ENCODE measurements at regions not wholly inside any gene's neighbourhood (a gene's known extent, or its start where the extent isn't known, plus 50 kb on each side); places are given as distances from the start of the nearest gene placed in this dataset.

DNA sequence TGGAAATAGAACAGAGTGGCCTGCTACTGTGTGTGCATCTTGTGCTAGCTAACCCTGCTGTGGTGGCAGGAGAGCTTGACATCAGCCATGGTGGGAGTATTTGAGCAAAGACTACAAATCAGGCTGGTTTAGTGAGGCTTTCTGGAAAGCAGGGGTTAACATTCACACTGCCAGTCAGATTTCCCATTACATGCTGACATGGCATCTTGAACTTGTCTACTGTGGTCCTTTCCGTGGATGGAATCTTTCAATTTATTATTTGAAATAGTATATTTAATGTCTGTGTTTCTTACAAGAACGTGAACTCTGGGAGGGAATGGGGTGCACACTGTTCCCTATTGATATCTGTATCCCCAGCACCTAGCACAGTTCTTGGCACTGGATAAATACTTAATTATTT lies 60.8 kb downstream of the GCNT4 start:
- DNase-seq (ENCODE audit: extremely low spot score), result no peak
- no peaks in the 10 kb centered on the region for H3K4me1 ChIP-seq
- 76% methylated on average over 2 of the region's 2 CpGs for WGBS
- TF ChIP-seq EP300 (IDR thresholded peaks at IDR 0.05) (no peak), POLR2A (IDR thresholded peaks at IDR 0.05; ENCODE audit: low read depth) (no peak), POLR2AphosphoS5 (IDR thresholded peaks at IDR 0.05) (no peak)
- TF ChIP-seq, protein P1, sequence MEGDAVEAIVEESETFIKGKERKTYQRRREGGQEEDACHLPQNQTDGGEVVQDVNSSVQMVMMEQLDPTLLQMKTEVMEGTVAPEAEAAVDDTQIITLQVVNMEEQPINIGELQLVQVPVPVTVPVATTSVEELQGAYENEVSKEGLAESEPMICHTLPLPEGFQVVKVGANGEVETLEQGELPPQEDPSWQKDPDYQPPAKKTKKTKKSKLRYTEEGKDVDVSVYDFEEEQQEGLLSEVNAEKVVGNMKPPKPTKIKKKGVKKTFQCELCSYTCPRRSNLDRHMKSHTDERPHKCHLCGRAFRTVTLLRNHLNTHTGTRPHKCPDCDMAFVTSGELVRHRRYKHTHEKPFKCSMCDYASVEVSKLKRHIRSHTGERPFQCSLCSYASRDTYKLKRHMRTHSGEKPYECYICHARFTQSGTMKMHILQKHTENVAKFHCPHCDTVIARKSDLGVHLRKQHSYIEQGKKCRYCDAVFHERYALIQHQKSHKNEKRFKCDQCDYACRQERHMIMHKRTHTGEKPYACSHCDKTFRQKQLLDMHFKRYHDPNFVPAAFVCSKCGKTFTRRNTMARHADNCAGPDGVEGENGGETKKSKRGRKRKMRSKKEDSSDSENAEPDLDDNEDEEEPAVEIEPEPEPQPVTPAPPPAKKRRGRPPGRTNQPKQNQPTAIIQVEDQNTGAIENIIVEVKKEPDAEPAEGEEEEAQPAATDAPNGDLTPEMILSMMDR (IDR thresholded peaks at IDR 0.05), result no peak
- peaks cover 0 to 4% (median 0%) of the 10 kb centered on the region in 4 donors for H3K9me3 ChIP-seq
- intact Hi-C loops (cut with DNase I), result no loop called here
- no peaks in the 10 kb centered on the region for H3K27me3 ChIP-seq
- no peak overlapping the region for H3K27ac ChIP-seq (replicated peaks in 1 of 4)
- no peak overlapping the region for H3K4me3 ChIP-seq
- H3K36me3 ChIP-seq, result no peaks in the 10 kb centered on the region

DNA sequence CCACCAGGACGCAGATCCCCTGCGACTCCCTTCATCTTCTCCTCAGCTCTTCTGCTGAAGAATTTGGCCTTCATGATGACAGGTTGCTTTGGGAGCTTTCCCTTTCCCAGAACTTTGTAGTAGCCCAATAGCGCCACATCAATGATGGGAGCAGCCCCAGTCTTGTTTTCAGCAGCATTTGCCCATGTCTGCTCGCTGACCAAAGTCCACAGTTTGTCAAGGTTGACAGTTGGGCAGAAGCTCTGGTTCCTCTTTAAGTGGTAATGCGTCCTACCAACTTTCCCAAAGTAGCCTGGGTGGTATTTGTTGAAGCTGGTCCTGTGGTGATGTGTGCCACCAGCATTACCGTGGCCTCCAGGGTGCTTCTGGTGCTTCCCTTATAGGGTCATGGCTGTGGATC lies 62.2 kb downstream of the GCNT4 start:
- TF ChIP-seq POLR2A (IDR thresholded peaks at IDR 0.05; ENCODE audit: low read depth), result no peak
- TF ChIP-seq POLR2AphosphoS5 (IDR thresholded peaks at IDR 0.05), result no peak
- no peak for TF ChIP-seq EP300 (IDR thresholded peaks at IDR 0.05)
- TF ChIP-seq, protein P1 (IDR thresholded peaks at IDR 0.05), result no peak
- H3K36me3 ChIP-seq, result no peaks in the 10 kb centered on the region
- intact Hi-C loops (cut with DNase I), result no loop called here

DNA sequence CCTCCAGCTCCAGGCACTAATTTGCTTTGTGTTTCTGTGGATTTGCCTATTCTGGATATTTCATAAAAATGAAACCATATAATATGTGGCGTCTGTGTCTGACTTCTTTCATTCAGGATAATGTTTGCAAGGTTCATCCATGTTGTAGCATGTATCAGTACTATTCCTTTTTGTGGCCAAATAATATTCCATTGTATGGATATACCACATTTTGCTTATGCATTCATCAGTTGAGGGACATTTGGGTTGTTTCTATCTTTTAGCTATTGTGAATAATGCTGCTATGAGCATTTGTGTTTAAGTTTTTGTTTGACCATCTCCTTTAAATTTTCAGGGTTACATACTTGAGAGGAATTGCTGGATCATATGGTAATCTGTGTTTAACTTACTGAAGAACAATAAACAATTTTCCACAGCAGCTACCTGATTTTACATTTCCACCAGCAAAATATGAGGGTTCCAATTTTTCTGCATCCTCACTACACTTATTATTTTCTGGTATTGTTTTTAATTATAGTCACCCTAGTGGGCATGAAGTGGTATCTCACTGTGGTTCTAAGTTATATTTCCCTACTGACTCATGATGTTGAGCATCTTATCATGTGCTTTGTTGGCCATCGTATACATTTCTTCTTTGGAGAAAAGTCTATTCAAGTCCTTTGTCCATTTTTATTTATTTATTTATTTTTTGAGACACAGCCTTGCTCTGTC lies 63.9 kb downstream of the GCNT4 start:
- Histone ChIP-seq H3K27ac (replicated peaks in 1 of 4) (no peak overlapping the region), H3K27me3 (no peaks in the 10 kb centered on the region), H3K36me3 (no peaks in the 10 kb centered on the region), H3K9me3 (peaks cover 0 to 4% (median 0%) of the 10 kb centered on the region in 4 donors), H3K4me1 (no peaks in the 10 kb centered on the region), H3K4me3 (no peak overlapping the region)
- TF ChIP-seq POLR2A (IDR thresholded peaks at IDR 0.05; ENCODE audit: low read depth) (no peak), POLR2AphosphoS5 (IDR thresholded peaks at IDR 0.05) (no peak), EP300 (IDR thresholded peaks at IDR 0.05) (no peak)
- TF ChIP-seq, protein P1 (IDR thresholded peaks at IDR 0.05), result no peak
- 94% methylated on average over 2 of the region's 2 CpGs for WGBS
- intact Hi-C loops (cut with DNase I), result no loop called here
- DNase-seq (ENCODE audit: extremely low spot score), result no peak

More for the DNA sequence above, 62.2 kb downstream of the GCNT4 start:
- Histone ChIP-seq H3K4me1 (no peaks in the 10 kb centered on the region), H3K27ac (replicated peaks in 1 of 4) (no peak overlapping the region), H3K27me3 (no peaks in the 10 kb centered on the region), H3K4me3 (no peak overlapping the region), H3K9me3 (peaks cover 0 to 4% (median 0%) of the 10 kb centered on the region in 4 donors)
- DNase-seq (ENCODE audit: extremely low spot score), result peak; percentile 26
- 97% methylated on average over 5 of the region's 6 CpGs for WGBS

DNA sequence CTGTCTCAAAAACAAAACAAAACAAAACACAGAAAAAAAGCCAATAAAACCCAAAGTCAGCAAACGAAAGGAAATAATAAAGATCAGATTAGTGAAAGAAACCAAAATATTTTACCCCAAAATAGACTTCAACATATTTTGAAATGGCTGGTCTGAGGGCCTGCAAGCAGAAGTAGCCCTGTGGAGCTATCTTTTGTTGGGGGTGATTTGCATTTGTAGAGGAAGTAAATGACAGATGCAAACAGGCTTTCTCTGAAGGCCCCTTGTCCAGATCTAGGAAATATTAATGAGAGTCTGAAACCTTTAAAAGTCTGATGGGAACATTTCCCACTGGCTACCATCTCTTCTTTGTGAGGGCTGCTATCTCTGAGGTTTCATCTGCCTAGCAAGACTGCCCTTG lies 74.0 kb downstream of the GCNT4 start:
- TF ChIP-seq POLR2A (IDR thresholded peaks at IDR 0.05; ENCODE audit: low read depth) (no peak), POLR2AphosphoS5 (IDR thresholded peaks at IDR 0.05) (no peak)
- intact Hi-C loops (cut with DNase I), result no loop called here
- WGBS, result 70% methylated on average over 1 of the region's 1 CpG

DNA sequence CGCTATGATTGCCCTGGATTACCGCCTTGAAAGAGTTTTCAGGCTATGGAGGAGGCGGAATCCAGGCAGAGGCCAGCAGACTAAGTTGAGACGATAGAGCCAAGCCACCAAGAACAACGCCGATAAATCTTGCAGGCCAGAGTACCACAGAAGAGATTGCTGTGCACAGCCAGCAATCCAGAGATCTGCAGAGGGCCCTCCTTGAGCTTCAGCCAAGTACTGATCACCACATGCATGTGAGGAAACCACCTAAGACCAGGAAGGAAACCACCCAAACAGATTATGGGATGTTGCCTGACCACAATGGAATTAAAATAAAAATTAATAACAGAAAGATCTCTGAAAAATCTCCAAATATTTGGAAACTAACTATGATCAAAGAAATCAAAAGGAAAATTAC lies 74.9 kb downstream of the GCNT4 start:
- no peaks in the 10 kb centered on the region for H3K36me3 ChIP-seq
- H3K27me3 ChIP-seq, result no peaks in the 10 kb centered on the region
- DNase-seq (ENCODE audit: extremely low spot score), result no peak
- 92% methylated on average over 6 of the region's 6 CpGs for WGBS
- H3K27ac ChIP-seq (replicated peaks in 1 of 4), result no peak overlapping the region
- intact Hi-C loops (cut with DNase I), result no loop called here
- peaks cover 0 to 6% (median 0%) of the 10 kb centered on the region in 4 donors for H3K9me3 ChIP-seq
- no peak overlapping the region for H3K4me3 ChIP-seq
- no peak for TF ChIP-seq EP300 (IDR thresholded peaks at IDR 0.05)
- no peak for TF ChIP-seq POLR2AphosphoS5 (IDR thresholded peaks at IDR 0.05)
- TF ChIP-seq, protein P1 (IDR thresholded peaks at IDR 0.05), result no peak
- no peak for TF ChIP-seq POLR2A (IDR thresholded peaks at IDR 0.05; ENCODE audit: low read depth)
- no peaks in the 10 kb centered on the region for H3K4me1 ChIP-seq

More for the DNA sequence above, 74.0 kb downstream of the GCNT4 start:
- Histone ChIP-seq H3K27me3 (no peaks in the 10 kb centered on the region), H3K4me3 (no peak overlapping the region), H3K9me3 (peaks cover 0 to 6% (median 0%) of the 10 kb centered on the region in 4 donors), H3K27ac (replicated peaks in 1 of 4) (no peak overlapping the region), H3K4me1 (no peaks in the 10 kb centered on the region), H3K36me3 (no peaks in the 10 kb centered on the region)
- DNase-seq (ENCODE audit: extremely low spot score), result no peak

All from esophagus muscularis mucosa (tissue), 4 donors.